Left colon (tissue), 2 donors: ENCODE measurements at regions not wholly inside any gene's neighbourhood (a gene's known extent, or its start where the extent isn't known, plus 50 kb on each side); places are given as distances from the start of the nearest gene placed in this dataset.
A peak's percentile ranks its signal among the peaks of the same experiment; 100 is the strongest.
"Not testable (repeated sequence)": the region's sequence is repeated elsewhere in the genome, so short reads cannot be mapped to it uniquely, and the experiment has no call there.

ENCODE experiments used
- ATAC-seq: fragments of 200-7000 bp; cut with Tn5 transposase; one replicate; pipeline ENCODE4 v1.9.1; 2020; ENCODE audit warnings: mild to moderate bottlenecking, moderate library complexity
- DNase-seq, 2 donors: peaks; one replicate each; pipeline ENCODE4 v3.0.0-alpha.2; 2020
- intact Hi-C, 2 donors: fragments of 100-400 bp; cut with DNase I in 1 of 2; cut with micrococcal nuclease in 1 of 2; formaldehyde crosslinking; loops; one replicate each; pipeline versions ENCODE4 v1.11.2 to v1.14.0; 2022; cut with DNase I, micrococcal nuclease
- donor health status: DM: no; HTN: no; CAD: no.
- donor health status: DM: yes; HTN: yes; CAD: no.

GRCh38 chr13:44818016-44818415, 171.3 kb downstream of the NUFIP1 start:
- DNase-seq (no peak), ATAC-seq (no peak)
- intact Hi-C loops = no loop called here

DNA sequence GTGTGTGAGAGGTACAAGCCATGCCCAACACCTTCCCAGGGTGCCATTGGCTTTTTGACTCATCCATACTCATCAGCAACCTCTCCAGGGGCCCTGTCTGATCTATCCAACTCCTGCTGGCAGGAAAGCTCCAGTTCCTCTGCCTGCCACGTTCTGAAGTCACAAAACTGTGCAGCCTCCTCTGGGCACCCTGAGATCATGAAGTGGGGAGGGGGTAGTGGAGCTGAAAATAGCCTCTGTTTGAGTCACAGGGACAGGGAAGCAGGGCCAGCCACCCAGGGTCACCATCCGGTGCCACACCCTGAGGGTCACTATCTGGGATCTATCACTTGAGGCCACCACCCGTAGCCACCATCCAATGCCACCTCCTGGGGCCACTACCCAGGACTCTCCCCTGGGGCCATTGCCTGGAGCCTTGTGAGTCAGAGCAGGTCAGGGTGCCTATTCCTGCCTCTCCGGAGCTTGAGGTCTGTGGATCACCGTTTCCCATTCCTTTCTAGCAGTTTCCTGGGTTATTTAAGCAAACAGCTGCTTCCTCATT, 172.1 kb downstream of the NUFIP1 start:
- ATAC-seq (peak; percentile 20), DNase-seq (no peak)
- intact Hi-C loops = no loop called here

GRCh38 chr13:44816701-44817100, 172.6 kb downstream of the NUFIP1 start:
- no peak for DNase-seq
- intact Hi-C loops = no loop called here
- no peak for ATAC-seq

DNA sequence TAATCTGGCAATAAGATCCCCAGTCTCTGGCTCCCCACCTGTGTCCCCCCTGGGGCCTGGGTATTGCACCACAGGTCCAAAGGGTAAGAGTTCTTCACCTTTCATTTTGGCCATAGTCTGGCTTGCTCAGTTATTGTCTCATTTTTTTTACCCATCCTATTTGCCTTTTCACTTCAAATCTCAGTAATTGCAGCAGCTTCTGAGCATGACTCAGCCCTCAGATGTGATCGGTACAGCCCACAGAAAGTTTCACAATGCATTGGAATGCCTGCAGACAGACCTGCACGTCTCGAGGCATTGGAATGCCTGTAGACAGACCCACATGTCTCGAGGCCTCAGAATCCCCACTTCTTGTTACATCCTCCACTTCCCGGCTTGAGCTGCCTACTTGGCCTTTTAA, 173.6 kb downstream of the NUFIP1 start:
- intact Hi-C loops = no loop called here
- DNase-seq (no peak), ATAC-seq (no peak)

GRCh38 chr13:44814836-44815235, 174.4 kb downstream of the NUFIP1 start:
- intact Hi-C loops = no loop called here

GRCh38 chr13:44814161-44814560, 175.1 kb downstream of the NUFIP1 start:
- ATAC-seq (peak; percentile 88), DNase-seq (no peak)
- intact Hi-C loops = no loop called here

More at GRCh38 chr13:44814836-44815235, 174.4 kb downstream of the NUFIP1 start:
- DNase-seq (no peak), ATAC-seq (no peak)

DNA sequence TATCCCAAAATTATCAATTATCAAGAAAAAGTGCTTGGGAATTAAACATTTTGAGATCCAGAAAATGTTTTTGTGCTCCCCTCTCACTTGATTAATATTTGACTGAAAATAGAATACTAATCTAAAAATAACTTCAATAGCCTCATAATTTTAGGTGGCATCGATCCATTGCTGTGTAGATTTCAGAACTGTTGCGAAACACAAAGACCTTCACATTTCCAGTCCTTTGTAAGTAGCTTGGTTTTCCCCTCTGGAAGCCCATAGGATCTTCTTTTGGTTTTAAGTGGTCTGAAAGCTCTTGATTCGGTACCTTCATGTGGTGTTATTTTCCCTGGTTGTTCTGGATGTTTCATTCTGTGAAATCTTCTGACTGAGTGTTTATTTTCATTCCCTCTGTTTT, 176.5 kb downstream of the NUFIP1 start:
- intact Hi-C loops = no loop called here
- ATAC-seq = no peak
- no peak for DNase-seq

DNA sequence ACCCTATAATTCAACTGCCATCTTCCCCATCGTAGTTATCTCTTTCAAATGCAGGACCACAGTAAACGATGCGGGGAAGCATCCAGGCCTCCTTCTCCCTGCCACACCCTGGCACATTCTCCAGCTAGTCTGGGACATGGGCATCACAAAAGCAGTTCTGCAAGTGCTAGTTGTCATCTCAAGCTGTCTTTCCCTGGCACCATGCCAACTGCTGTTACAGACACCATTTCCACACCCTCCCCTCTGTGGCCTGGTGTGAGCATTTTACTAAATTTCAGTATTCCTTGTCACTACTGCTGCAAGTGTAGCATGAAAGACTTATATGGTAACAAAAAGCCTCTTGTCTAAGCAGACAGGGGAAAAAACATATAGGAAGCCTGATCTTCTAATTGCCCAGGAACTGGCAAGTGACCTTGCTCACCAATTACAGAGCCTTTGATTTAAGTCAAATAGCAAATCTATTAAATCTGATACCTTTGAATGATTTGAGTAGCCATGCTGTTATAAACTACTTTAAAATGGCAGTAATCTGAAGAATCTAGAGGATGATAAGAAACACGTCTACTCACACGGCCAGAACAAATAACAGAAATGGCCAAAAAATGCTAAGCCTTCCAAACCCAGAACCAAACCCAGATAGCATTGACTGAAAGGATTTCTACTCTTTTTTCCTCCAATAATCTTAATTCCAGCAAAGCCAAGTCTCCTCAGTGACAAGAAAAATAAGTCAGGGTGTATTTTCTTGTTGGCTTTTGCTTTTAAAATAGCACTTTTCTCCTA, 179.0 kb downstream of the NUFIP1 start:
- intact Hi-C loops = no loop called here
- peak; percentile 41 to 66 for DNase-seq
- ATAC-seq = peak; percentile 67

DNA sequence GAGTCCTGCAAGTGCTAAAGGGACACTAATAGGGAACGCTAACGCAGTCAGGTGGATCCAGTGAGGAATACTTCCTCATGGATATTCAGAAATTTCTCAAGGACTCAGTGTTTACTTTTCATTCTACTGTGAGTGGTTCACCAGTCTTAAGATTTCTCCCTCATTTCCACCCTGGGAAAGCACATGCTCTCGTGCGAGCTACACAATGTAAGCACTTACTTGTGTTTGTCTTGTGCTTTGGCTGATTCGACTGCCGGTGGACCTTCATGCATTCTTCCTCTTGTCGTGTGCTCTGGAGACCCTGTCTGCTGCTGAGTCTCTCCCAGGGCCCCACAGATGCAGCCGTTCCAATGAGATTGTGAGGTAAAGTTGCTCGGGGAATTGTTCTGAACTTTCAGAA, 180.1 kb downstream of the NUFIP1 start:
- ATAC-seq = no peak
- no peak for DNase-seq
- intact Hi-C loops = no loop called here

DNA sequence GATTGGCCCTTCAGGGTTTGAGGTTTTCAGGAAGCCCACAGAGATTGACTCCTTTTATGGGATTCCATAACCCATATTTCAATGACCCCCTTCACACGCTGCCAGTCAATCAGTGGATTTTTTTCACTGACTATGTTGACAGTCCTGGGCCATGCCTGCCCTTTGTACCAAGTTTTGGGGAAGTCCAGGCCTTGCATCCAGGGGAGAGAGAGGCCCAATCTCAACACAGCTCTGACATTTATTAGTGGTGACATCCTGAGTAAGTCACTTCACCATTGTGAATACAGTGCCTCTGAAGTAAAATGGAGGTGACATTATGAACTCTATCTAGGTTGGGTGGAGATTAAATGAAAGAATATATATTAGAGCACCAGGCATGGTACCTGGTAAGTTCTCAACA, 181.1 kb downstream of the NUFIP1 start:
- ATAC-seq (no peak), DNase-seq (no peak)
- intact Hi-C loops = no loop called here

- intact Hi-C loops = no loop called here
- ATAC-seq (no peak), DNase-seq (no peak)
Observed at GRCh38 chr13:44807449-44808034, 181.7 kb downstream of the NUFIP1 start.

- ATAC-seq (no peak), DNase-seq (no peak)
- intact Hi-C loops = no loop called here
Observed at GRCh38 chr13:44806826-44807225, 182.4 kb downstream of the NUFIP1 start.

DNA sequence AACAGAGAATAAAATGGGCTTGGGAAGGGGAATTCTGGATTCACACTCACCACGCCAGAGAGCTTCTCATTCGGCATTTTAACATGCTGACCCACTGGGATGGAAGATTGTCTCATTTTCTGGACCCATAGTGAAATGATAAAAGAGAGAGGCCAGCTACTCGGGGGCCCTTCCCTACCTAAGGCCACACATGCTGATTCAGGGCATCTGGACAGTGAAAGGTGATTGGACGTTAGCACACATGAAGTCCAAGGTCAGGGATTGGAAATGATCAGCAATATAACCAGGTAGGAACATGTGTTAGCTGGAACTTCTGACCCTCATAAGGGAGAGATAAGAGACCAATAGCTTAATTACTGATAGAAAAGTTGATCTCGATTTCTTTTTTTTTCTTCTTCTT, 183.7 kb downstream of the NUFIP1 start:
- no peak for ATAC-seq
- DNase-seq = no peak
- intact Hi-C loops = no loop called here

- intact Hi-C loops = no loop called here
- ATAC-seq (no peak), DNase-seq (no peak)
Observed at GRCh38 chr13:44803390-44803789, 185.9 kb downstream of the NUFIP1 start.

DNA sequence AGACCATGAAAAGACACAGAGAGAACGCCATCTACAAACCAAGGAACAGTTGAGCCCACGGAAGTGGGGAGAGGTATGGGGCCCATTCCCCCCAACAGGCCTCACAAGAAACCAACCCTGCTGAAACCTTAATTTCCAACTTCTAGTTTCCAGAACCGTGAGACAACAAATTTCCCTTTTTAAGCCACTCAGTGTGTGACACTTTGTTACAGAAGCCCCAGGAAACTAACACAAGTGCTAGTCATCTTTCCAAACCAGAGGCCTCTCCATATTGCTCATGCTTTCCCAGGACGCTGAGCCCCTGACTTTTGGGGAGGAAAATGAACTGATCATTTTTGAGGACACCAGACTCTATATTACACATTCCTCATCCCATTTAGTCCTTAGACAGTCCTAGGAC, 186.8 kb downstream of the NUFIP1 start:
- intact Hi-C loops = no loop called here
- DNase-seq (no peak), ATAC-seq (no peak)

DNA sequence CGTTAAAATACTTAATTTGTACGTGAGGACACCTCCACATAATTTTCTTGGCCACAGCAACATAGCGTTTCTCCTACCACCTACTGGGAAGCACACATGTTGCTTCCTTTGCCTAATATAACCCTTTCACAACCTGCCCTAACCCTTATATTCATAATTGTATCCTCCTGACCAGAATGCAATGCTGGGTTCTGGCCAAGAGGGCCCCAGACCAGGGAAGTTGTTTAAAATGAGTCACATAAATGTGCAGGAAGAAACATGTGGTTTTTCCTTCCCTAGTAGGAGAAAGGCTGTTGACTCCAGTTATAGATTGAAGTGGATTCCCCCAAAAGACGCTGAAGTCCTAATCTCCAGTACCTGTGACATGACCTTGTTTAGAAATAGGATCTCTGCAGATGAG, 187.3 kb downstream of the NUFIP1 start:
- no peak for DNase-seq
- peak; percentile 27 for ATAC-seq
- intact Hi-C loops = no loop called here

DNA sequence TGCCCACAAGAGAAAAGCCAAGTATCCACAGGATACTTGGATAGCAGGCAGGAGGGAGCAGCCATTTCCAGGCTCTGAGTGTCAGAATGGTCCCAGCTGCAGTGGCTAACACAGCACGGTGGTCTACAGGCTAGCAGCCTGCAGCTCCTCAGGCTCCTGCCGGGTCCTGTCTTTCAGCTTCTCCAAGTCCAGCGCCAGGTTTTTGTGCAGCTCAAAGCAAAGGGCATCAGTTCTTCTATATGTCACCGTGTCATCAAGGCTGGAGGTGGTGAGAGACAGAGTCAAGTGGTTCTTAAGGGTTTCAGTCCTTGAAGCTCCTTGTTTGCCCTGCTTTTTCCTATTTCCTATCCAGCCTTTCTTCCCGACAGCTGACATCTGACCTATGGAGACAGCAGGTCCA, 188.6 kb downstream of the NUFIP1 start:
- ATAC-seq (no peak), DNase-seq (no peak)
- intact Hi-C loops = no loop called here

DNA sequence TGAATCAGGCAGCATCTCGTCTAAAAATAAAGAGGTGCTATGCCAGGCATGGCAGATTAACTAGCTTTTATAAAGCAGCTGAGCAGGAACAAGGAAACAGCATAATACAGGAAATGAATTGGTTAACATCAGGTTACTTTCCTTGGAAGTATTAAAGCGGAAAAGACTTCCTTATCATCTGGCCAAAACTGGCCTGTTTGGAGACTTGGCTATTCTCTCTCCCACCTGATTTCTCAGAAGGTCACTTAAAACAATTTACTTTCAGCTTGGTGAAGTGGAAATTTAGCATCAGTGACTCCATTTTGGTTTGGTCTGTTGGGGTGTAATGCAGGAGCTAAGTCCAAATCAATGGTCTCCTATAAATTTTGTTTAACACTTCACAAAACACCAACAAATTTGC, 191.6 kb downstream of the NUFIP1 start:
- DNase-seq (no peak), ATAC-seq (peak; percentile 56)
- intact Hi-C loops = no loop called here

DNA sequence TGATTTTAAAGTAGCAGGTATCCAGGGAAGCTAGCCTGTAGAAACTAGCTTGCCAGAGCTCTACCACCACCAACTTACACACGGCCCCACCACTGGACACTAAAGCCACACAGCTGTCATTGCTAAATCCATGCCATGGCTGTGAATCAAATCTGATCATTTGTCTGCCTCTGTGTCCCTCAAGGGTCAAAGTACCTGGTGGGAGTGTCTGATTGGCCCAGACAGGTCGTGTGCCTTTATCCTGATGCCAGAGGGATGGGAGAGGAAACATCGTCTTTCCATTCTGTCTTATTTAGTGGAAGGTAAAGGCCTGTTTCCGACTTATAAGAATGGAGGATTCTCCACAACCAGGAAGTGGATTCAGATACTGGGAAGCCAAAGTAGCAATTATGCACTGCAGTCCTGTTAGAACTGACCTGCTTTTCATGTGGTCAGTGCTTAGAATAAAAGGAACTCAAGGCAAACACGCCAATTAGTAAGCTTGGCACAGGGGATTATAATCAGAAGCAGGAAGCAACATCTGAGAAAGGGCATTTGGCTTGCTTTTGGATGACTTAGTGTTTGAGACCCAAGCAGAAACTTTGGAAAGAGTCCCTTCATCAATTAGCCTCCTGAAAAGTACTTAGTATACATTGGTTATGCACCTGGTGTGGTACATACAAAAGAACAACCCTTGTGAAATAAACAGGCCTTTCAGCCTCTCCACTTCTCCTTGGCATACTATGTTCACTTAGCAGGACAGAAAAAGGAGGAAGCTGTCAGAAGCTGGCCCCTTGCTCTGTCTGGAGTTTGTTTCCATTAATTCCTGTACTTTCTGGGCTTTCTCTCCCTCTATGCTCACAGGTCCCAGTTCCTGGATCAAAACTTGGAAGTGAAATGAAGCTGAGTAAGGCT, 192.4 kb downstream of the NUFIP1 start:
- ATAC-seq (peak; percentile 66), DNase-seq (no peak)
- intact Hi-C loops = no loop called here

GRCh38 chr13:44796039-44796438, 193.2 kb downstream of the NUFIP1 start:
- ATAC-seq, DNase-seq, intact Hi-C loops: not testable (repeated sequence)
